ENCODE measurements at regions not wholly inside any gene's neighbourhood (a gene's known extent, or its start where the extent isn't known, plus 50 kb on each side); places are given as distances from the start of the nearest gene placed in this dataset.

- TF ChIP-seq CTCF (IDR thresholded peaks at IDR 0.05) (no peak), POLR2A (IDR thresholded peaks at IDR 0.05) (no peak)
These were observed 193.4 kb upstream of the ZMIZ1 start for GRCh38 chr10:78875331-78875877.
